Nephron (organoid): ENCODE measurements at regions not wholly inside any gene's neighbourhood (a gene's known extent, or its start where the extent isn't known, plus 50 kb on each side); places are given as distances from the start of the nearest gene placed in this dataset.

Experiments
- H3K27ac Mint-ChIP-seq, 3 experiments: 2 replicates each; pipeline ENCODE4 v1.8.0; 2020; ENCODE audit warnings: mixed read lengths in 3 of 3, mild to moderate bottlenecking in 2 of 3, moderate library complexity in 1 of 3
- H3K27me3 Mint-ChIP-seq: 2 replicates; pipeline ENCODE4 v1.8.0; 2021; ENCODE audit warnings: low read depth, mild to moderate bottlenecking, moderate library complexity, mixed read lengths
- H3K36me3 Mint-ChIP-seq: 2 replicates; pipeline ENCODE4 v1.8.0; 2020; ENCODE audit warnings: low read depth, mixed read lengths
- H3K4me1 Mint-ChIP-seq: 2 replicates; pipeline ENCODE4 v1.8.0; 2020; ENCODE audit warnings: mixed read lengths
- H3K4me3 Mint-ChIP-seq, 3 experiments: 2 replicates each; pipeline ENCODE4 v1.8.0; 2020; ENCODE audit warnings: mild to moderate bottlenecking in 3 of 3, mixed read lengths in 3 of 3, moderate library complexity in 2 of 3
- H3K9me3 Mint-ChIP-seq: 2 replicates; pipeline ENCODE4 v1.8.0; 2020; ENCODE audit warnings: mixed read lengths
- CTCF ChIP-seq, 3 experiments: fragments of 200-600 bp; sonication (generic); IDR thresholded peaks; one replicate each; pipeline ENCODE4 v1.5.0; 2021; ENCODE audit warnings: antibody characterized with exemption in 3 of 3; ENCODE audit not compliant: unreplicated experiment in 3 of 3

GRCh38 chr3:25130724-25131520 is 297.1 kb upstream of the RARB start:
- H3K4me3 Mint-ChIP-seq = no peak overlapping the region
- H3K4me1 Mint-ChIP-seq = peaks cover 9% of the 10 kb centered on the region
- H3K27ac Mint-ChIP-seq = no peak overlapping the region
- H3K36me3 Mint-ChIP-seq = peaks cover 28% of the 10 kb centered on the region
- no peak for TF ChIP-seq CTCF (IDR thresholded peaks at IDR 0.05; ENCODE audit: unreplicated experiment in 3 of 3)
- no peaks in the 10 kb centered on the region for H3K27me3 Mint-ChIP-seq
- H3K9me3 Mint-ChIP-seq = peaks cover 23% of the 10 kb centered on the region

- H3K36me3 Mint-ChIP-seq = peaks cover 16% of the 10 kb centered on the region
These were observed 294.5 kb upstream of the RARB start for GRCh38 chr3:25133588-25133987.

GRCh38 chr3:25137606-25138005 is 290.5 kb upstream of the RARB start:
- Mint-ChIP-seq H3K9me3 (peaks cover 3% of the 10 kb centered on the region), H3K4me3 (no peak overlapping the region), H3K27me3 (no peaks in the 10 kb centered on the region), H3K4me1 (peaks cover 5% of the 10 kb centered on the region), H3K36me3 (peaks cover 3% of the 10 kb centered on the region), H3K27ac (no peak overlapping the region)
- no peak for TF ChIP-seq CTCF (IDR thresholded peaks at IDR 0.05; ENCODE audit: unreplicated experiment in 3 of 3)

More at GRCh38 chr3:25133588-25133987, 294.5 kb upstream of the RARB start:
- peak overlapping the region; percentile 13 to 61 (median 45) for H3K27ac Mint-ChIP-seq
- peaks cover 9% of the 10 kb centered on the region for H3K4me1 Mint-ChIP-seq
- TF ChIP-seq CTCF (IDR thresholded peaks at IDR 0.05; ENCODE audit: unreplicated experiment in 3 of 3) = no peak
- peak overlapping the region in 2 of 3 experiments; percentile 14 to 53 for H3K4me3 Mint-ChIP-seq
- H3K9me3 Mint-ChIP-seq = peaks cover 13% of the 10 kb centered on the region
- no peaks in the 10 kb centered on the region for H3K27me3 Mint-ChIP-seq

GRCh38 chr3:25139267-25139666 is 288.8 kb upstream of the RARB start:
- no peak overlapping the region for H3K4me3 Mint-ChIP-seq
- peaks cover 3% of the 10 kb centered on the region for H3K36me3 Mint-ChIP-seq
- no peaks in the 10 kb centered on the region for H3K4me1 Mint-ChIP-seq

GRCh38 chr3:25142609-25143355 is 285.3 kb upstream of the RARB start:
- no peak overlapping the region for H3K4me3 Mint-ChIP-seq
- no peak for TF ChIP-seq CTCF (IDR thresholded peaks at IDR 0.05; ENCODE audit: unreplicated experiment in 3 of 3)
- peaks cover 3% of the 10 kb centered on the region for H3K9me3 Mint-ChIP-seq
- no peaks in the 10 kb centered on the region for H3K4me1 Mint-ChIP-seq
- no peaks in the 10 kb centered on the region for H3K27me3 Mint-ChIP-seq
- H3K36me3 Mint-ChIP-seq = peaks cover 3% of the 10 kb centered on the region
- H3K27ac Mint-ChIP-seq = no peak overlapping the region

More at GRCh38 chr3:25139267-25139666, 288.8 kb upstream of the RARB start:
- no peak for TF ChIP-seq CTCF (IDR thresholded peaks at IDR 0.05; ENCODE audit: unreplicated experiment in 3 of 3)
- Mint-ChIP-seq H3K9me3 (peaks cover 3% of the 10 kb centered on the region), H3K27me3 (no peaks in the 10 kb centered on the region), H3K27ac (no peak overlapping the region)
